HG03108 (cell line): ENCODE measurements at regions not wholly inside any gene's neighbourhood (a gene's known extent, or its start where the extent isn't known, plus 50 kb on each side); places are given as distances from the start of the nearest gene placed in this dataset.
"Not testable (repeated sequence)": the region's sequence is repeated elsewhere in the genome, so short reads cannot be mapped to it uniquely, and the experiment has no call there.

Experiments
- ATAC-seq: cut with Tn5 transposase; IDR thresholded peaks from one replicate; pipeline ENCODE4 v1.9.1; 2021; ENCODE audit warnings: moderate library complexity; ENCODE audit not compliant: unreplicated experiment

DNA sequence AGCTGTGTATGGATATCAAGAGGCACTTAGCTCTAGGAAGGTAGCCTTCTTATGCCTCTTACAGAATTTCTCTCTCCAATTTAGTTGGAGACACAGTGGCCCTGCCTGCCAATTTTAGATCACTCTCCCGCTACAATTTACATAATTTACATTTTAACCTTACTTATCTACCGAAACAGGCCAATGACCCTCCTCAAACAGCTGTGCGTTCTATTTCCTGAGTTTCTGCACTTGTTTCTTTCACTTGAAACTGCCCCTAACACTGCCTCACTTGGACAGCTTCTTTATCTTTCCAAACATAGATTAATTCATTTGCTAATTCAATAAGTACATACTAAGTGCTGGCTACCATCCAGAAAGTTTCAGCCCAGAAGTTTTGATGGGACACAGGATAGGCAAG, 52.9 kb upstream of the HDDC2 start:
- ATAC-seq: no peak

DNA sequence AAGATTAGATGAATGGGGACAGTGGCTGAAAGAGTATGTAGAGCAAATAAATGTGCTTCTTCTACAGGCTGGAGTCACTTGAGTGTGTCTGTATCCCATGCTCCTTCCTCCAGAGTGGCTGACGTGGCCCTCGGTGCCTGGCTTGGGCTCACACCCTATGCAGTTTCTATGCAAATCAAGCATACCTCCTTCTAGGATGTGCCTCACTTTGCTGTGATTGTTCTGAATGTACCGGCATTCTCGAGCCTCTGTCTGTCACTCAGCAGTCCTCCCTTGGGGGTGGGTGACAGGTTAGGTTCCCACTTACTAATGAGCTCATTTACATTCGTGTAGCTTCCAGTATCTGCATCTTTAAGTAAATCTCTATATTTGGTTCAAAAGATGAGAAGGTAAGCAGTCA, 55.1 kb upstream of the HDDC2 start:
- ATAC-seq: no peak

GRCh38 chr6:125357515-125358256, 55.9 kb upstream of the HDDC2 start:
- peak; percentile 47 for ATAC-seq

- ATAC-seq: no peak
These were observed 57.1 kb upstream of the HDDC2 start for GRCh38 chr6:125358898-125359297.

- ATAC-seq: no peak
These were observed 60.1 kb upstream of the HDDC2 start for GRCh38 chr6:125361868-125362267.

- no peak for ATAC-seq
These were observed 61.5 kb upstream of the HDDC2 start for GRCh38 chr6:125363039-125363823.

DNA sequence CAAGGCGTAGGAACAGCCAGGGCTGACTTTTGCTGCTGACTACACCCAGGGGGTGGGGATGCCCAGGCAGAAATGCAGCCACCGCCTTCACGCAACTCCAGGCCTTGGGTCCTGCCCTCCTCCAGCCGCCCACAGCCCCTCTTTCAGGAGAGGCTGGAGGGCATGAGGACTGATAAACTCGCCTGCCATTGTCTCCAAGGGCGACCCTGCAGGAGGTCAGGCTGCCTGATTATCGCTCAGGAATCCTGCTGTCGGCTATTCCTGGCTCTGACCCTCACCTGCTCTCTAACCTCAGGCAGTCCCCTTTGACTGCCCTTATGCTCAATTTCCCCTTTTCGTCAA, 62.0 kb upstream of the HDDC2 start:
- no peak for ATAC-seq

- no peak for ATAC-seq
These were observed 63.5 kb upstream of the HDDC2 start for GRCh38 chr6:125365230-125365629.

- no peak for ATAC-seq
These were observed 65.4 kb upstream of the HDDC2 start for GRCh38 chr6:125367036-125367782.

- no peak for ATAC-seq
These were observed 68.6 kb upstream of the HDDC2 start for GRCh38 chr6:125370343-125370742.

- no peak for ATAC-seq
These were observed 73.2 kb upstream of the HDDC2 start for GRCh38 chr6:125375013-125375412.

DNA sequence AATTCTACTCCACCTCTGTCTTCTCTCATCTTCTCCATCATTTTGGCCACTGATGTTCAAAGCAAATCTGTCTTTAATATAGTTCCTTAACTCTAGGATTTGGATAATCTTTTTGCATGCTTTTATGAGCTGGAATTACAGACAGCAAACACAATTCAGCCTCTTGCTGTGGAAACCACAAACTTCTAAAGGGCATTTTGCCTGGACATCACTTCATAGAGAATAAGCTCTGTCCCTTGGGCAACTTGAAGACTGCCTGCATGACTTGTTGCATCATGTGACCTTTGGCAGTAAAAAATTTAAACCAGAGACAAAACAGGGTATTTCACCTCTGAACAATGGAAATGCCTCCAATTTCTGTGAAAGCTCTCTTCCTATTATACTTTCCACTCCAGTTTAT, 74.1 kb upstream of the HDDC2 start:
- no peak for ATAC-seq

- ATAC-seq: no peak
These were observed 75.9 kb upstream of the HDDC2 start for GRCh38 chr6:125377621-125378020.

GRCh38 chr6:125379174-125379573, 77.4 kb upstream of the HDDC2 start:
- ATAC-seq: no peak

GRCh38 chr6:125380474-125380873, 78.7 kb upstream of the HDDC2 start:
- ATAC-seq: no peak

- ATAC-seq: not testable (repeated sequence)
These were observed 84.6 kb upstream of the HDDC2 start for GRCh38 chr6:125386337-125386736.

- peak; percentile 52 for ATAC-seq
These were observed 90.9 kb upstream of the HDDC2 start for GRCh38 chr6:125392682-125393081.

GRCh38 chr6:125393449-125393858, 91.7 kb upstream of the HDDC2 start:
- ATAC-seq: peak; percentile 26

GRCh38 chr6:125406741-125407140, 105.0 kb upstream of the HDDC2 start:
- no peak for ATAC-seq

DNA sequence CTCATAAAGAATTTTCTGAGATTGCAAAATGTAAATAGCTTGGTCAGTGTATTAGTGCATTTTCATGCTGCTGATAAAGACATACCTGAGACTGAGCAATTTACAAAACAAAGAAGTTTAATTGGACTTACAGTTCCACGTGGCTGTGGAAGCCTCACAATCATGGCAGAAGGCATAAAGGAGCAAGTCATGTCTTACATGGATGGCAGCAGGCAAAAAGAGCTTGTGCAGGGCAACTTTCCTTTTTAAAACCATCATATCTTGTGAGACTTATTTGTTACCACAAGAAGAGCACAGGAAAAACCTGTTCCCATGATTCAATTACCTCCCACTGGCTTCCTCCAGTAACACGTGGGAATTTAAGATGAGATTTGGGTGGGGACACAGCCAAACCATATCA, 112.7 kb upstream of the HDDC2 start:
- ATAC-seq: no peak

GRCh38 chr6:125415913-125416312, 114.1 kb upstream of the HDDC2 start:
- no peak for ATAC-seq

- ATAC-seq: no peak
These were observed 120.1 kb upstream of the HDDC2 start for GRCh38 chr6:125421836-125422235.
